Lung (tissue), 11 donors: ENCODE measurements at regions not wholly inside any gene's neighbourhood (a gene's known extent, or its start where the extent isn't known, plus 50 kb on each side); places are given as distances from the start of the nearest gene placed in this dataset.

Source experiments
- ATAC-seq: fragments of 200-7000 bp; cut with Tn5 transposase; one replicate; pipeline ENCODE4 v1.9.1; 2020; ENCODE audit warnings: moderate number of reproducible peaks; ENCODE audit not compliant: insufficient read depth, low FRiP score
- DNase-seq, 3 donors: peaks; one replicate each; pipeline ENCODE4 v3.0.0-alpha.2; 2013 to 2017
- H3K27ac ChIP-seq, 2 donors: one replicate each; pipeline ENCODE4 v1.5.1; 2013; ENCODE audit warnings: mild to moderate bottlenecking in 2 of 2, moderate library complexity in 2 of 2, control low read depth in 1 of 2, inconsistent platforms in 1 of 2, low read depth in 1 of 2, low read length in 1 of 2
- H3K27me3 ChIP-seq, 3 donors: one replicate each; pipeline ENCODE4 v1.5.1; 2013; ENCODE audit warnings: low read length in 2 of 3; ENCODE audit not compliant: control insufficient read depth in 3 of 3, insufficient read depth in 3 of 3
- H3K36me3 ChIP-seq, 4 donors: one replicate each; pipeline ENCODE4 v1.5.1; 2013; ENCODE audit warnings: low read length in 4 of 4, mild to moderate bottlenecking in 1 of 4, moderate library complexity in 1 of 4; ENCODE audit not compliant: control insufficient read depth in 4 of 4, insufficient read depth in 4 of 4
- H3K4me1 ChIP-seq, 5 donors: one replicate each; pipeline ENCODE4 v1.5.1; 2013; ENCODE audit warnings: low read length in 5 of 5, mild to moderate bottlenecking in 2 of 5, moderate library complexity in 1 of 5; ENCODE audit not compliant: control insufficient read depth in 5 of 5, insufficient read depth in 5 of 5
- H3K4me3 ChIP-seq: one replicate; pipeline ENCODE4 v1.5.1; 2013; ENCODE audit warnings: mild to moderate bottlenecking, control low read depth, moderate library complexity
- H3K9ac ChIP-seq, 2 donors: one replicate each; pipeline ENCODE4 v1.5.1; 2013; ENCODE audit warnings: low read length in 2 of 2, control low read depth in 1 of 2; ENCODE audit not compliant: insufficient read depth in 1 of 2
- H3K9me3 ChIP-seq, 4 donors: one replicate each; pipeline ENCODE4 v1.5.1; 2013; ENCODE audit warnings: low read length in 3 of 4, mild to moderate bottlenecking in 1 of 4, moderate library complexity in 1 of 4; ENCODE audit not compliant: control insufficient read depth in 4 of 4, insufficient read depth in 3 of 4
- WGBS, 2 donors: extraction: QIAGEN DNeasy Blood & Tissue Kit; methylation state at CpG; one replicate each; pipeline ENCODE4 v1.1.7; 2013; 5-methylcytosine and 5-hydroxymethylcytosine counted together
- TF ChIP-seq, protein P1 (sequence below): IDR thresholded peaks from 2 replicates; pipeline ENCODE4 v1.5.1; 2012; ENCODE audit warnings: mild to moderate bottlenecking; ENCODE audit errors: control extremely low read depth, extremely low read depth
- donor health status: control.
- donor health status: control.
- donor health status: Bipolar disorder and iron deficiency.
- donor health status: healthy.
- donor health status: DM: yes; HTN: yes; CAD: no.

DNA sequence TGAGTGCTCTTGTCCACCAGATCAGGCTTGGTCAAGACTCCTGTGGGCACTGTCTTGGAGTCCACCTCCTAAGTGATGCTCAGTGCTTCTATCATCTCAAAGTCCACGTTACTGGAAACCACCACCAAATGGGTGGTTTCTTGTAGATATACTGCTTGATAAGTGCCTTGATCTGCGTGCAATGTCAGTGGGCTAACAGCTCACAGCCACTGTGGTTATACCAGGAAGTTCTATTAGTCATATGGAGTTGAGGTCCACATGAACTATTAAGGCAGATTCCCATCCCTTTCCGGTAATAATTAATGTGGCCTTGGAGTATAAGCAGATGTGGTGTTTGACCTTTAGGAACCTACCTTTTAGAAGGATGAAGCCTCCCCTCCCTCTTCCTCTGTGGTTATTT lies 161.9 kb downstream of the ZNF518B start:
- ATAC-seq = no peak
- Histone ChIP-seq H3K4me3 (no peak overlapping the region), H3K36me3 (no peaks in the 10 kb centered on the region), H3K9me3 (no peaks in the 10 kb centered on the region), H3K4me1 (peaks cover 0 to 2% (median 0%) of the 10 kb centered on the region in 5 donors), H3K9ac (no peak overlapping the region), H3K27ac (no peak overlapping the region), H3K27me3 (no peaks in the 10 kb centered on the region)
- no peak for DNase-seq
- WGBS, 2 donors = 86% methylated on average over 3 of the region's 3 CpGs
- TF ChIP-seq, protein P1, sequence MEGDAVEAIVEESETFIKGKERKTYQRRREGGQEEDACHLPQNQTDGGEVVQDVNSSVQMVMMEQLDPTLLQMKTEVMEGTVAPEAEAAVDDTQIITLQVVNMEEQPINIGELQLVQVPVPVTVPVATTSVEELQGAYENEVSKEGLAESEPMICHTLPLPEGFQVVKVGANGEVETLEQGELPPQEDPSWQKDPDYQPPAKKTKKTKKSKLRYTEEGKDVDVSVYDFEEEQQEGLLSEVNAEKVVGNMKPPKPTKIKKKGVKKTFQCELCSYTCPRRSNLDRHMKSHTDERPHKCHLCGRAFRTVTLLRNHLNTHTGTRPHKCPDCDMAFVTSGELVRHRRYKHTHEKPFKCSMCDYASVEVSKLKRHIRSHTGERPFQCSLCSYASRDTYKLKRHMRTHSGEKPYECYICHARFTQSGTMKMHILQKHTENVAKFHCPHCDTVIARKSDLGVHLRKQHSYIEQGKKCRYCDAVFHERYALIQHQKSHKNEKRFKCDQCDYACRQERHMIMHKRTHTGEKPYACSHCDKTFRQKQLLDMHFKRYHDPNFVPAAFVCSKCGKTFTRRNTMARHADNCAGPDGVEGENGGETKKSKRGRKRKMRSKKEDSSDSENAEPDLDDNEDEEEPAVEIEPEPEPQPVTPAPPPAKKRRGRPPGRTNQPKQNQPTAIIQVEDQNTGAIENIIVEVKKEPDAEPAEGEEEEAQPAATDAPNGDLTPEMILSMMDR = no peak

DNA sequence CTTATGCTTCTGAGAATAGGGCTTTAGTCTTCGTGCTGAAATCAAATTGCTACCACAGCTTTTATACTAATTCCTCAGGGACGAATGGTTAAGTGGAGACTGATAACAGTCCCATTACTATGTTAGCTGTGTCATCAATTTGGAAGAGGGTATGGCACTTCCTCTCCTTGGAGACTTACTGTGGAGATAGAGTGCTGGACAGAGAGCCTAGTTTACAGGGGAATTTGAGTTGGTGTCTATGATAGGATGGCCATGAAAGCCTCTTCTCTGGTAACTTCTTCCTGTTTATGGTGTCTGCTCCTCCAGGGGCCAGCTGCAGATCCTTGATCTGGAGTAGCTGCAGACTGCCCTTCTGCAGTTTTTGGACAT lies 167.7 kb downstream of the ZNF518B start:
- DNase-seq = no peak
- Histone ChIP-seq H3K36me3 (no peaks in the 10 kb centered on the region), H3K27me3 (no peaks in the 10 kb centered on the region), H3K4me1 (no peaks in the 10 kb centered on the region), H3K27ac (no peak overlapping the region), H3K4me3 (no peak overlapping the region), H3K9me3 (no peaks in the 10 kb centered on the region), H3K9ac (no peak overlapping the region)
- no peak for ATAC-seq
- TF ChIP-seq, protein P1 = no peak
- WGBS, 2 donors = 77 to 87% methylated on average over 2 of the region's 2 CpGs

DNA sequence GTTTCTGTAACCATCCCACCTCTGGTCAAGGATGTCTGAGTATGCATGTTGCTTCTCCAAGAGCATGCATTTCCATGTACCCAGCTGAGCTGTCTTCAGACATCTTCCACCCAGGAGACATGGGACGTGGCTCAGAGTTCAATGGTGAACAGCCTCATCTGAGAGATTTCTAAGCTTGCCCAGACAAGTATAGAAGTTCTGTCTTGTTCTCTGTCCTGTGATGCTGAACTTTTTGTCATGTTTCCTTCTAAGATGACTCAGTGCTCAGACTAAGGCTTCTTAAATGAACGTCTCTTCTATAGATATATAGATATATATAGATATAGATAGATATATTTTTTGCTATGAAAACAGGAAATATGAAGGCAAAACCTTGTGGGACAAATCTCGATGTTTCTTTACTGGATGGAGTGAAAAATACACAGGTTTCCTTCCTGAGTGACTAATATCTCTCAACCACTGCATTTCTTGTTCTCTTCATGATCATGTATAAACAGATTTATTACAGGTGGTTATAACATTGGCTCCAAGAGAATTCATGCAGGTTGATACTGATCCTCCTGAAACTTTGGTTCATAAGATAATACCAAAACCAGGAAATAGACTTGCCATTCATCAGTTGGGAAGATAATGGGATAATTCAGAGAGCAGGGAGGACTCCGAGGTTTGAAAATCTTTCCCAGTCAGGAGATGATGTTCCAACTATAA lies 168.2 kb downstream of the ZNF518B start:
- H3K9ac ChIP-seq = no peak overlapping the region
- no peaks in the 10 kb centered on the region for H3K36me3 ChIP-seq
- H3K4me3 ChIP-seq = no peak overlapping the region
- no peaks in the 10 kb centered on the region for H3K27me3 ChIP-seq
- TF ChIP-seq, protein P1 = no peak
- H3K9me3 ChIP-seq = no peaks in the 10 kb centered on the region
- no peaks in the 10 kb centered on the region for H3K4me1 ChIP-seq
- no peak overlapping the region for H3K27ac ChIP-seq
- DNase-seq (no peak), ATAC-seq (no peak)
- 67 to 73% methylated on average over 4 of the region's 4 CpGs for WGBS, 2 donors

DNA sequence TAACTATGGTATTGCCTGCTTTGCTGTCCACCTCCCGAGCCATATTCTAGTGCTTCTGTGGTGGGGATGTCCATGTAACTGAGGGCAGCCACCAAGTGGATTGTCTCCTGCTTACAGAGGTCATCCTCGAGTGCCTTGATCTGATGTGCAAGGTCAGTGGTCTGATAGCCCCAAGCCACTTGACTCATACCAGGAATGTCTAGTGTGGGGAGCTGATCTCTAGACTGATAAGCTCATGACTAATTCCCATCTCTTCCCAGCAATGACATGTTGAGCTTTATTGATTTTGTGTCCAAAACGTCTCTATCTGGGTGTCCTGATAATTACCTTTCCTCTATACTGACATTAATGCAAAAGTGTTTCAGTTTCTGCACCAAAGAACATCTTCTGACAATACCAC lies 168.4 kb upstream of the WDR1 start:
- Histone ChIP-seq H3K27ac (no peak overlapping the region), H3K27me3 (no peaks in the 10 kb centered on the region)
- no peak for DNase-seq

More for the DNA sequence above, 168.4 kb upstream of the WDR1 start:
- Histone ChIP-seq H3K9me3 (no peaks in the 10 kb centered on the region), H3K9ac (no peak overlapping the region), H3K4me1 (no peaks in the 10 kb centered on the region), H3K4me3 (no peak overlapping the region), H3K36me3 (no peaks in the 10 kb centered on the region)
- 50 to 58% methylated on average over 3 of the region's 3 CpGs for WGBS, 2 donors
- no peak for ATAC-seq
- TF ChIP-seq, protein P1 = no peak
